ENCODE measurements at regions not wholly inside any gene's neighbourhood (a gene's known extent, or its start where the extent isn't known, plus 50 kb on each side); places are given as distances from the start of the nearest gene placed in this dataset.

DNA sequence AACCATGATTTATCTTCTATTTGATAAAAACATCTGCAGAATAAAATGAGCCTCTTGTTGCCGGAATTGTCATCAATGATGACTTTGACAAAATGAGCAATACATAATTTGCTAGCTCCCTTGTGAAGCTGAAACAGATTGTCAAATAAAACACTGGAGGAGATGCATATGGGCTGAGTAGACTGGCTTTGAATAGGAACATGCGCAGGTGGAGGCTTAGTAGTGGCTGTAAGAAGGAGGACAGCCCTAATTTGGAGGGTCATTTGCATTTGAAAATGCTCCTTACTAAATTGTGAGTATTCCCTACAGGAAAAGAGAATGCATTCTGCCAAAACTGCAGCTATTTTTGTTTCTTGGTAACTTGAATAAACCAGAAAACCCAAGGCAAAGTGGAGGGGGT, 329.1 kb downstream of the PPARGC1A start:
- TF ChIP-seq POLR2A (IDR thresholded peaks at IDR 0.05; ENCODE audit: low read depth, low read length) (no peak), POU2F2 (IDR thresholded peaks at IDR 0.05; ENCODE audit: low read depth, low read length) (no peak), POLR2AphosphoS5 (IDR thresholded peaks at IDR 0.05; ENCODE audit: low read depth, low read length) (no peak)

Data from GM12891 (cell line).